ENCODE measurements at regions not wholly inside any gene's neighbourhood (a gene's known extent, or its start where the extent isn't known, plus 50 kb on each side); places are given as distances from the start of the nearest gene placed in this dataset.

DNA sequence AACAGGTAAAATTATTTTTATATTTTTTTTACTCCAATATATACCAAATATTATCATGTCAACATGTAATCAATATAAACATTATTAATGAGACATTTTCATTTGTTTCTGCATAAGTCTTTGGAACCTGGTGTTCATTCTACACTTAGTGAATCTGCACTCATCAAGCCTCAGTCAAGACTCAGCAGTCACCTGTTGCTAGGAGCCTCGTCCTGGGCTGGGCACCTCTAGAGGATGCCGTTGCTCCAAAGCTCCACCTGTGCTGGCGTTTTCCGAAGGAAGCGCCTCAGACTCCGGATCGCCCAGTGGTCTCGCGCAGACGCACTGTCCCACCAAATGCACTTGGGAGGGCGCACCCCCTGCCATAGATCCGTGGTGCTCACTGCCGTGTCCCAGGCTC is 604.7 kb upstream of the MKI67 start:
- Histone ChIP-seq H3K4me1 (ENCODE audit: control insufficient read depth, insufficient read depth, low read length) (no peaks in the 10 kb centered on the region), H3K4me3 (ENCODE audit: low read length in 2 of 2) (no peak overlapping the region), H3K36me3 (ENCODE audit: control insufficient read depth in 2 of 2, insufficient read depth in 2 of 2, low read length in 2 of 2) (no peaks in the 10 kb centered on the region), H3K9ac (ENCODE audit: low read length in 2 of 2) (no peak overlapping the region), H3K27me3 (ENCODE audit: control insufficient read depth in 1 of 2, insufficient read depth in 2 of 2, low read length in 2 of 2) (peaks cover 0 to 2% of the 10 kb centered on the region in 2 donors), H3K27ac (ENCODE audit: low read length) (no peak overlapping the region), H3K9me3 (ENCODE audit: control insufficient read depth in 2 of 2, low read length in 2 of 2) (no peaks in the 10 kb centered on the region)

- Histone ChIP-seq H3K36me3 (ENCODE audit: control insufficient read depth in 2 of 2, insufficient read depth in 2 of 2, low read length in 2 of 2) (no peaks in the 10 kb centered on the region), H3K27ac (ENCODE audit: low read length) (no peak overlapping the region), H3K27me3 (ENCODE audit: control insufficient read depth in 1 of 2, insufficient read depth in 2 of 2, low read length in 2 of 2) (no peaks in the 10 kb centered on the region), H3K9me3 (ENCODE audit: control insufficient read depth in 2 of 2, low read length in 2 of 2) (no peaks in the 10 kb centered on the region), H3K9ac (ENCODE audit: low read length in 2 of 2) (no peak overlapping the region), H3K4me3 (ENCODE audit: low read length in 2 of 2) (no peak overlapping the region), H3K4me1 (ENCODE audit: control insufficient read depth, insufficient read depth, low read length) (no peaks in the 10 kb centered on the region)
These were observed 607.9 kb upstream of the MKI67 start for GRCh38 chr10:128734161-128734560.

GRCh38 chr10:128734734-128735133 is 608.5 kb upstream of the MKI67 start:
- Histone ChIP-seq H3K27me3 (ENCODE audit: control insufficient read depth in 1 of 2, insufficient read depth in 2 of 2, low read length in 2 of 2) (no peaks in the 10 kb centered on the region), H3K27ac (ENCODE audit: low read length) (no peak overlapping the region), H3K36me3 (ENCODE audit: control insufficient read depth in 2 of 2, insufficient read depth in 2 of 2, low read length in 2 of 2) (no peaks in the 10 kb centered on the region)

DNA sequence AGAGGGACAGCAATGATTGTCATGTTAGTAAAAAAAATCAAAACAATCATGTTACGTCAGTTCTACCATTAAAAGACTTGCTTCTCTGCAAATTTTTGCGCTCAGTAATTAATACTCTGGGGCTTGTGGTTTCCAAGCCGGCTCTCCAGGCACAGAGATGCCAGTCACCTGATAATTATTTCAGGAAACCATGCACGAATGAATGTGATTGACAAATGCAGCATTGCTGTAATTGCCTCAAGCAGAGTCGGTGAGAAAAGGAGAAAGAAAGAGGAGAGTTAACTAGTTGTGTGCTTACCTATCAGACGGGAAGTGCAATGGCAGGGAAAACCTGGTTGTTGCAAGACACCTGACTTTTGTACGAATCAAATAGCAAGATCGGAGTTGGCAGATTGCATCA is 609.8 kb upstream of the MKI67 start:
- H3K4me3 ChIP-seq (ENCODE audit: low read length in 2 of 2) = no peak overlapping the region
- H3K4me1 ChIP-seq (ENCODE audit: control insufficient read depth, insufficient read depth, low read length) = no peaks in the 10 kb centered on the region
- H3K36me3 ChIP-seq (ENCODE audit: control insufficient read depth in 2 of 2, insufficient read depth in 2 of 2, low read length in 2 of 2) = no peaks in the 10 kb centered on the region
- no peak overlapping the region for H3K27ac ChIP-seq (ENCODE audit: low read length)
- H3K27me3 ChIP-seq (ENCODE audit: control insufficient read depth in 1 of 2, insufficient read depth in 2 of 2, low read length in 2 of 2) = peaks cover 0 to 5% of the 10 kb centered on the region in 2 donors
- H3K9ac ChIP-seq (ENCODE audit: low read length in 2 of 2) = no peak overlapping the region
- no peaks in the 10 kb centered on the region for H3K9me3 ChIP-seq (ENCODE audit: control insufficient read depth in 2 of 2, low read length in 2 of 2)

More at GRCh38 chr10:128734734-128735133, 608.5 kb upstream of the MKI67 start:
- Histone ChIP-seq H3K4me3 (ENCODE audit: low read length in 2 of 2) (no peak overlapping the region), H3K9ac (ENCODE audit: low read length in 2 of 2) (no peak overlapping the region), H3K9me3 (ENCODE audit: control insufficient read depth in 2 of 2, low read length in 2 of 2) (no peaks in the 10 kb centered on the region), H3K4me1 (ENCODE audit: control insufficient read depth, insufficient read depth, low read length) (no peaks in the 10 kb centered on the region)

- Histone ChIP-seq H3K9ac (ENCODE audit: low read length in 2 of 2) (no peak overlapping the region), H3K4me1 (ENCODE audit: control insufficient read depth, insufficient read depth, low read length) (no peaks in the 10 kb centered on the region)
These were observed 612.2 kb upstream of the MKI67 start for GRCh38 chr10:128738386-128738915.

GRCh38 chr10:128739930-128740329 is 613.7 kb upstream of the MKI67 start:
- Histone ChIP-seq H3K36me3 (ENCODE audit: control insufficient read depth in 2 of 2, insufficient read depth in 2 of 2, low read length in 2 of 2) (no peaks in the 10 kb centered on the region), H3K9me3 (ENCODE audit: control insufficient read depth in 2 of 2, low read length in 2 of 2) (no peaks in the 10 kb centered on the region), H3K4me3 (ENCODE audit: low read length in 2 of 2) (no peak overlapping the region), H3K9ac (ENCODE audit: low read length in 2 of 2) (no peak overlapping the region), H3K4me1 (ENCODE audit: control insufficient read depth, insufficient read depth, low read length) (no peaks in the 10 kb centered on the region), H3K27ac (ENCODE audit: low read length) (no peak overlapping the region), H3K27me3 (ENCODE audit: control insufficient read depth in 1 of 2, insufficient read depth in 2 of 2, low read length in 2 of 2) (peaks cover 0 to 6% of the 10 kb centered on the region in 2 donors)

More at GRCh38 chr10:128738386-128738915, 612.2 kb upstream of the MKI67 start:
- peaks cover 0 to 6% of the 10 kb centered on the region in 2 donors for H3K27me3 ChIP-seq (ENCODE audit: control insufficient read depth in 1 of 2, insufficient read depth in 2 of 2, low read length in 2 of 2)
- no peaks in the 10 kb centered on the region for H3K36me3 ChIP-seq (ENCODE audit: control insufficient read depth in 2 of 2, insufficient read depth in 2 of 2, low read length in 2 of 2)
- no peak overlapping the region for H3K4me3 ChIP-seq (ENCODE audit: low read length in 2 of 2)
- H3K9me3 ChIP-seq (ENCODE audit: control insufficient read depth in 2 of 2, low read length in 2 of 2) = no peaks in the 10 kb centered on the region
- no peak overlapping the region for H3K27ac ChIP-seq (ENCODE audit: low read length)

- no peaks in the 10 kb centered on the region for H3K4me1 ChIP-seq (ENCODE audit: control insufficient read depth, insufficient read depth, low read length)
- H3K27me3 ChIP-seq (ENCODE audit: control insufficient read depth in 1 of 2, insufficient read depth in 2 of 2, low read length in 2 of 2) = peaks cover 0 to 9% of the 10 kb centered on the region in 2 donors
- no peak overlapping the region for H3K4me3 ChIP-seq (ENCODE audit: low read length in 2 of 2)
- H3K9ac ChIP-seq (ENCODE audit: low read length in 2 of 2) = no peak overlapping the region
- no peaks in the 10 kb centered on the region for H3K9me3 ChIP-seq (ENCODE audit: control insufficient read depth in 2 of 2, low read length in 2 of 2)
- H3K27ac ChIP-seq (ENCODE audit: low read length) = no peak overlapping the region
- no peaks in the 10 kb centered on the region for H3K36me3 ChIP-seq (ENCODE audit: control insufficient read depth in 2 of 2, insufficient read depth in 2 of 2, low read length in 2 of 2)
These were observed 615.0 kb upstream of the MKI67 start for GRCh38 chr10:128741180-128741579.

- Histone ChIP-seq H3K36me3 (ENCODE audit: control insufficient read depth in 2 of 2, insufficient read depth in 2 of 2, low read length in 2 of 2) (no peaks in the 10 kb centered on the region), H3K4me3 (ENCODE audit: low read length in 2 of 2) (no peak overlapping the region), H3K9ac (ENCODE audit: low read length in 2 of 2) (no peak overlapping the region), H3K4me1 (ENCODE audit: control insufficient read depth, insufficient read depth, low read length) (no peaks in the 10 kb centered on the region), H3K27me3 (ENCODE audit: control insufficient read depth in 1 of 2, insufficient read depth in 2 of 2, low read length in 2 of 2) (peaks cover 0 to 9% of the 10 kb centered on the region in 2 donors), H3K9me3 (ENCODE audit: control insufficient read depth in 2 of 2, low read length in 2 of 2) (no peaks in the 10 kb centered on the region), H3K27ac (ENCODE audit: low read length) (no peak overlapping the region)
These were observed 615.5 kb upstream of the MKI67 start for GRCh38 chr10:128741680-128742079.

DNA sequence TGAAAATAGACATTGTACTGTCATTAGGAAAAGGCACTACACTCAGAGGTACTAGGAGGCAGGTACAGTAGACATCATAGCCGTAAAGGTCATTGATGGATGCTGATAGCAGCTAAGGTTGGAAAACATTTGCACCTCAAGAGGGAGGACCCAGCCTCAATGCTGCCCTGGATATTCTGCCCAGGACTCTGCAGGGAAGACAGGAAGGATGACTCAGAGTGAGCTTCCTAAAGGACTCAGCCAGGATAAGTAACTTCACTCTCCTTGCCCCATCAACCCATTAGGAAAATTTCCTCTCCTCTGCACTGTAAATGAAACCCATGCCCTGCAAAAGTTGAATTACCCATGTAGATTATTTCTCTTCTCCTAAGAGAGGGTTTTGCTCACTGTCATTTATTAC is 617.9 kb upstream of the MKI67 start:
- no peak overlapping the region for H3K9ac ChIP-seq (ENCODE audit: low read length in 2 of 2)
- no peaks in the 10 kb centered on the region for H3K4me1 ChIP-seq (ENCODE audit: control insufficient read depth, insufficient read depth, low read length)
- H3K4me3 ChIP-seq (ENCODE audit: low read length in 2 of 2) = no peak overlapping the region
- H3K27ac ChIP-seq (ENCODE audit: low read length) = no peak overlapping the region
- peaks cover 0 to 9% of the 10 kb centered on the region in 2 donors for H3K27me3 ChIP-seq (ENCODE audit: control insufficient read depth in 1 of 2, insufficient read depth in 2 of 2, low read length in 2 of 2)
- no peaks in the 10 kb centered on the region for H3K36me3 ChIP-seq (ENCODE audit: control insufficient read depth in 2 of 2, insufficient read depth in 2 of 2, low read length in 2 of 2)
- no peaks in the 10 kb centered on the region for H3K9me3 ChIP-seq (ENCODE audit: control insufficient read depth in 2 of 2, low read length in 2 of 2)

GRCh38 chr10:128744811-128745305 is 618.6 kb upstream of the MKI67 start:
- Histone ChIP-seq H3K4me1 (ENCODE audit: control insufficient read depth, insufficient read depth, low read length) (no peaks in the 10 kb centered on the region), H3K9ac (ENCODE audit: low read length in 2 of 2) (no peak overlapping the region), H3K27ac (ENCODE audit: low read length) (no peak overlapping the region), H3K4me3 (ENCODE audit: low read length in 2 of 2) (no peak overlapping the region), H3K36me3 (ENCODE audit: control insufficient read depth in 2 of 2, insufficient read depth in 2 of 2, low read length in 2 of 2) (no peaks in the 10 kb centered on the region), H3K27me3 (ENCODE audit: control insufficient read depth in 1 of 2, insufficient read depth in 2 of 2, low read length in 2 of 2) (peaks cover 0 to 8% of the 10 kb centered on the region in 2 donors), H3K9me3 (ENCODE audit: control insufficient read depth in 2 of 2, low read length in 2 of 2) (no peaks in the 10 kb centered on the region)

DNA sequence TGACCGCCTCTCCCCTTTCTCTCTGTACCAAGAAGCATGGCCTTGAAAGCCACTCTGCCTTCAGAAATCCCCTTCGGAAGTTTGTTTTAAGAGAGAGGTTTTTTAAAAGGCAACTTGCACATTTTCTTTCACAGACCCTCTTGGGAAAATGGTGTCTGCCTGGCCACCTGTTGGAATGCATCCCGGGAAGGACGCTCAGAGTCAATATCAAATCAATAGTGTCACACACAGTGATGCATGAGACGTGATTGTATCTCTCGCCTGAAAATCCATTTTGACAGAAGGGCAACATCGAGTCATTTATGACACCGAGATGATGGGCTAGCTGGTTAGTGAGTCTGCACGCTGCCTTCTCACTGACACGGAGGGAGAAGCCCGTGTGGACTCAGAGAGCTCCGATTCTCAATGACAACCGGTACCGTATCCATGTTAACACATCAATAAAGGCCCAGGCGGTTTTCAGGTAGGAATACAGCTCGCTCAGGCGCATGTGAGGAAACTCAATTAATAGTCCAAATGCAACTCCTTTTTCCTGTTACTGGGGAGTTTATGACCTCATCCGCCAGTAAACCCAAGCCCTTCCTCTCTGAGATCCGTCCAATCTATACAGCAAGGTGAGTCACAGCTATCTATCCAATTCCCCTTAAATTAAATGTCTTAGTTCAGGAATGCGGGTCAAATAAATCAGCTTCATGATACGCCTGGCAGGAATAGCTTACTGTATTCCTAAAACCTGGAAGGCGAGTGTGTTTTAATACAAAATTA is 621.5 kb upstream of the MKI67 start:
- no peaks in the 10 kb centered on the region for H3K36me3 ChIP-seq (ENCODE audit: control insufficient read depth in 2 of 2, insufficient read depth in 2 of 2, low read length in 2 of 2)
- H3K4me1 ChIP-seq (ENCODE audit: control insufficient read depth, insufficient read depth, low read length) = no peaks in the 10 kb centered on the region
- H3K9me3 ChIP-seq (ENCODE audit: control insufficient read depth in 2 of 2, low read length in 2 of 2) = peaks cover 0 to 3% of the 10 kb centered on the region in 2 donors
- H3K27me3 ChIP-seq (ENCODE audit: control insufficient read depth in 1 of 2, insufficient read depth in 2 of 2, low read length in 2 of 2) = peaks cover 0 to 3% of the 10 kb centered on the region in 2 donors
- H3K9ac ChIP-seq (ENCODE audit: low read length in 2 of 2) = no peak overlapping the region
- no peak overlapping the region for H3K4me3 ChIP-seq (ENCODE audit: low read length in 2 of 2)
- no peak overlapping the region for H3K27ac ChIP-seq (ENCODE audit: low read length)
